ENCODE measurements at regions not wholly inside any gene's neighbourhood (a gene's known extent, or its start where the extent isn't known, plus 50 kb on each side); places are given as distances from the start of the nearest gene placed in this dataset.

GRCh38 chr5:13252699-13253098 lies 691.8 kb downstream of the DNAH5 start:
- H3K9ac ChIP-seq (ENCODE audit: low read depth, low read length): no peak overlapping the region
- H3K27me3 ChIP-seq (ENCODE audit: insufficient read depth, low read length, poor library complexity): no peaks in the 10 kb centered on the region
- H3K36me3 ChIP-seq (ENCODE audit: insufficient read depth, low read length): no peaks in the 10 kb centered on the region
- H3K79me2 ChIP-seq (ENCODE audit: insufficient read depth, low read length): no peaks in the 10 kb centered on the region
- no peak for DNase-seq
- no peak for ATAC-seq (ENCODE audit: insufficient read depth, low read depth)
- H3K4me3 ChIP-seq (ENCODE audit: low read depth in 1 of 2, low read length in 2 of 2): no peak overlapping the region
- no peaks in the 10 kb centered on the region for H3K9me3 ChIP-seq (ENCODE audit: insufficient read depth, low read length, severe bottlenecking)
- no peaks in the 10 kb centered on the region for H3K4me1 ChIP-seq (ENCODE audit: insufficient read depth, low read length)
- H3K27ac ChIP-seq (ENCODE audit: low read length): no peak overlapping the region
- no peak for TF ChIP-seq CTCF (IDR thresholded peaks at IDR 0.05; ENCODE audit: borderline replicate concordance, extremely low read depth, low read length, poor library complexity, severe bottlenecking)
- TF ChIP-seq EZH2 (IDR thresholded peaks at IDR 0.05; ENCODE audit: borderline replicate concordance, low read depth, low read length, severe bottlenecking): no peak
- H4K20me1 ChIP-seq (ENCODE audit: insufficient read depth, low read length): no peaks in the 10 kb centered on the region
- no peak overlapping the region for H3K4me2 ChIP-seq (ENCODE audit: insufficient read depth, low read length)
- no peak overlapping the region for H2AFZ ChIP-seq (ENCODE audit: low read depth, low read length)

- Histone ChIP-seq H2AFZ (ENCODE audit: low read depth, low read length) (no peak overlapping the region), H3K36me3 (ENCODE audit: insufficient read depth, low read length) (no peaks in the 10 kb centered on the region), H3K4me1 (ENCODE audit: insufficient read depth, low read length) (no peaks in the 10 kb centered on the region), H3K4me3 (ENCODE audit: low read depth in 1 of 2, low read length in 2 of 2) (no peak overlapping the region), H3K27me3 (ENCODE audit: insufficient read depth, low read length, poor library complexity) (no peaks in the 10 kb centered on the region), H3K9ac (ENCODE audit: low read depth, low read length) (no peak overlapping the region), H3K79me2 (ENCODE audit: insufficient read depth, low read length) (no peaks in the 10 kb centered on the region), H3K27ac (ENCODE audit: low read length) (no peak overlapping the region), H3K9me3 (ENCODE audit: insufficient read depth, low read length, severe bottlenecking) (no peaks in the 10 kb centered on the region), H3K4me2 (ENCODE audit: insufficient read depth, low read length) (no peak overlapping the region), H4K20me1 (ENCODE audit: insufficient read depth, low read length) (no peaks in the 10 kb centered on the region)
- no peak for ATAC-seq (ENCODE audit: insufficient read depth, low read depth)
- TF ChIP-seq CTCF (IDR thresholded peaks at IDR 0.05; ENCODE audit: borderline replicate concordance, extremely low read depth, low read length, poor library complexity, severe bottlenecking) (no peak), EZH2 (IDR thresholded peaks at IDR 0.05; ENCODE audit: borderline replicate concordance, low read depth, low read length, severe bottlenecking) (no peak)
- no peak for DNase-seq
Observed at GRCh38 chr5:13251623-13252376, 692.7 kb downstream of the DNAH5 start.

- H2AFZ ChIP-seq (ENCODE audit: low read depth, low read length): no peak overlapping the region
- H3K36me3 ChIP-seq (ENCODE audit: insufficient read depth, low read length): no peaks in the 10 kb centered on the region
- no peak overlapping the region for H3K27ac ChIP-seq (ENCODE audit: low read length)
- DNase-seq: no peak
- no peaks in the 10 kb centered on the region for H4K20me1 ChIP-seq (ENCODE audit: insufficient read depth, low read length)
- no peaks in the 10 kb centered on the region for H3K4me1 ChIP-seq (ENCODE audit: insufficient read depth, low read length)
- TF ChIP-seq CTCF (IDR thresholded peaks at IDR 0.05; ENCODE audit: borderline replicate concordance, extremely low read depth, low read length, poor library complexity, severe bottlenecking) (peak; percentile 49), EZH2 (IDR thresholded peaks at IDR 0.05; ENCODE audit: borderline replicate concordance, low read depth, low read length, severe bottlenecking) (no peak)
- no peak overlapping the region for H3K9ac ChIP-seq (ENCODE audit: low read depth, low read length)
- H3K4me2 ChIP-seq (ENCODE audit: insufficient read depth, low read length): no peak overlapping the region
- no peaks in the 10 kb centered on the region for H3K9me3 ChIP-seq (ENCODE audit: insufficient read depth, low read length, severe bottlenecking)
- no peak overlapping the region for H3K4me3 ChIP-seq (ENCODE audit: low read depth in 1 of 2, low read length in 2 of 2)
- no peak; the same call in 2 of the 3 replicates for ATAC-seq (ENCODE audit: insufficient read depth, low read depth)
- H3K27me3 ChIP-seq (ENCODE audit: insufficient read depth, low read length, poor library complexity): no peaks in the 10 kb centered on the region
- H3K79me2 ChIP-seq (ENCODE audit: insufficient read depth, low read length): no peaks in the 10 kb centered on the region
Observed at GRCh38 chr5:13250464-13251291, 693.8 kb downstream of the DNAH5 start.
